ENCODE measurements at regions not wholly inside any gene's neighbourhood (a gene's known extent, or its start where the extent isn't known, plus 50 kb on each side); places are given as distances from the start of the nearest gene placed in this dataset.

GRCh38 chr2:45218297-45218696, 209.0 kb upstream of the SIX2 start:
- Histone ChIP-seq H3K36me3 (ENCODE audit: control insufficient read depth, insufficient read depth, low read length) (no peaks in the 10 kb centered on the region), H3K4me3 (ENCODE audit: low read length) (no peak overlapping the region), H3K27me3 (ENCODE audit: control insufficient read depth, insufficient read depth, low read length) (peaks cover 4% of the 10 kb centered on the region), H3K9me3 (replicated peaks; ENCODE audit: control insufficient read depth, low read depth, low read length) (no peaks in the 10 kb centered on the region), H3K27ac (ENCODE audit: low read length) (no peak overlapping the region), H3K4me1 (ENCODE audit: control insufficient read depth, insufficient read depth, low read length) (peaks cover 10% of the 10 kb centered on the region)
- DNase-seq = no peak
- WGBS (ENCODE audit: insufficient coverage) = no CpG with 5 or more reads among the region's 3 CpGs

GRCh38 chr2:45216118-45216517, 206.9 kb upstream of the SIX2 start:
- no peak for DNase-seq

GRCh38 chr2:45214550-45214949, 205.3 kb upstream of the SIX2 start:
- 100% methylated on average over 2 of the region's 5 CpGs for WGBS (ENCODE audit: insufficient coverage)
- H3K27me3 ChIP-seq (ENCODE audit: control insufficient read depth, insufficient read depth, low read length) = no peaks in the 10 kb centered on the region

More at GRCh38 chr2:45216118-45216517, 206.9 kb upstream of the SIX2 start:
- Histone ChIP-seq H3K9me3 (replicated peaks; ENCODE audit: control insufficient read depth, low read depth, low read length) (no peaks in the 10 kb centered on the region), H3K27ac (ENCODE audit: low read length) (no peak overlapping the region), H3K27me3 (ENCODE audit: control insufficient read depth, insufficient read depth, low read length) (peaks cover 2% of the 10 kb centered on the region), H3K36me3 (ENCODE audit: control insufficient read depth, insufficient read depth, low read length) (no peaks in the 10 kb centered on the region), H3K4me1 (ENCODE audit: control insufficient read depth, insufficient read depth, low read length) (peaks cover 10% of the 10 kb centered on the region), H3K4me3 (ENCODE audit: low read length) (no peak overlapping the region)

GRCh38 chr2:45212953-45213635, 203.8 kb upstream of the SIX2 start:
- H3K27me3 ChIP-seq (ENCODE audit: control insufficient read depth, insufficient read depth, low read length) = peaks cover 3% of the 10 kb centered on the region
- no peaks in the 10 kb centered on the region for H3K4me1 ChIP-seq (ENCODE audit: control insufficient read depth, insufficient read depth, low read length)
- DNase-seq = no peak
- no peak overlapping the region for H3K4me3 ChIP-seq (ENCODE audit: low read length)
- 36% methylated on average over 5 of the region's 5 CpGs for WGBS (ENCODE audit: insufficient coverage)
- H3K9me3 ChIP-seq (replicated peaks; ENCODE audit: control insufficient read depth, low read depth, low read length) = no peaks in the 10 kb centered on the region
- no peaks in the 10 kb centered on the region for H3K36me3 ChIP-seq (ENCODE audit: control insufficient read depth, insufficient read depth, low read length)
- no peak overlapping the region for H3K27ac ChIP-seq (ENCODE audit: low read length)

More at GRCh38 chr2:45214550-45214949, 205.3 kb upstream of the SIX2 start:
- H3K4me1 ChIP-seq (ENCODE audit: control insufficient read depth, insufficient read depth, low read length) = no peaks in the 10 kb centered on the region
- no peak overlapping the region for H3K27ac ChIP-seq (ENCODE audit: low read length)
- H3K36me3 ChIP-seq (ENCODE audit: control insufficient read depth, insufficient read depth, low read length) = no peaks in the 10 kb centered on the region
- no peak for DNase-seq
- no peaks in the 10 kb centered on the region for H3K9me3 ChIP-seq (replicated peaks; ENCODE audit: control insufficient read depth, low read depth, low read length)
- H3K4me3 ChIP-seq (ENCODE audit: low read length) = no peak overlapping the region

- Histone ChIP-seq H3K9me3 (replicated peaks; ENCODE audit: control insufficient read depth, low read depth, low read length) (no peaks in the 10 kb centered on the region), H3K4me3 (ENCODE audit: low read length) (no peak overlapping the region), H3K27ac (ENCODE audit: low read length) (no peak overlapping the region), H3K27me3 (ENCODE audit: control insufficient read depth, insufficient read depth, low read length) (peaks cover 3% of the 10 kb centered on the region), H3K36me3 (ENCODE audit: control insufficient read depth, insufficient read depth, low read length) (no peaks in the 10 kb centered on the region), H3K4me1 (ENCODE audit: control insufficient read depth, insufficient read depth, low read length) (no peaks in the 10 kb centered on the region)
- no peak for DNase-seq
- WGBS (ENCODE audit: insufficient coverage) = no CpG with 5 or more reads among the region's 3 CpGs
Observed at GRCh38 chr2:45211636-45212035, 202.4 kb upstream of the SIX2 start.

GRCh38 chr2:45210462-45211195, 201.4 kb upstream of the SIX2 start:
- WGBS (ENCODE audit: insufficient coverage) = 90% methylated on average over 5 of the region's 9 CpGs
- no peak for DNase-seq
- Histone ChIP-seq H3K4me3 (ENCODE audit: low read length) (no peak overlapping the region), H3K27me3 (ENCODE audit: control insufficient read depth, insufficient read depth, low read length) (peaks cover 3% of the 10 kb centered on the region), H3K9me3 (replicated peaks; ENCODE audit: control insufficient read depth, low read depth, low read length) (no peaks in the 10 kb centered on the region), H3K27ac (ENCODE audit: low read length) (no peak overlapping the region), H3K36me3 (ENCODE audit: control insufficient read depth, insufficient read depth, low read length) (no peaks in the 10 kb centered on the region), H3K4me1 (ENCODE audit: control insufficient read depth, insufficient read depth, low read length) (no peaks in the 10 kb centered on the region)

- Histone ChIP-seq H3K27ac (ENCODE audit: low read length) (no peak overlapping the region), H3K4me1 (ENCODE audit: control insufficient read depth, insufficient read depth, low read length) (no peaks in the 10 kb centered on the region), H3K36me3 (ENCODE audit: control insufficient read depth, insufficient read depth, low read length) (no peaks in the 10 kb centered on the region), H3K27me3 (ENCODE audit: control insufficient read depth, insufficient read depth, low read length) (peaks cover 3% of the 10 kb centered on the region), H3K4me3 (ENCODE audit: low read length) (no peak overlapping the region), H3K9me3 (replicated peaks; ENCODE audit: control insufficient read depth, low read depth, low read length) (no peaks in the 10 kb centered on the region)
- WGBS (ENCODE audit: insufficient coverage) = 20% methylated on average over 1 of the region's 1 CpG
- DNase-seq = no peak
Observed at GRCh38 chr2:45209875-45210274, 200.6 kb upstream of the SIX2 start.

GRCh38 chr2:45209302-45209701, 200.1 kb upstream of the SIX2 start:
- no CpG with 5 or more reads among the region's 5 CpGs for WGBS (ENCODE audit: insufficient coverage)

GRCh38 chr2:45207101-45207500, 197.8 kb upstream of the SIX2 start:
- no peak overlapping the region for H3K4me3 ChIP-seq (ENCODE audit: low read length)
- H3K27ac ChIP-seq (ENCODE audit: low read length) = no peak overlapping the region
- H3K4me1 ChIP-seq (ENCODE audit: control insufficient read depth, insufficient read depth, low read length) = no peaks in the 10 kb centered on the region
- H3K9me3 ChIP-seq (replicated peaks; ENCODE audit: control insufficient read depth, low read depth, low read length) = peaks cover 2% of the 10 kb centered on the region
- H3K27me3 ChIP-seq (ENCODE audit: control insufficient read depth, insufficient read depth, low read length) = peaks cover 3% of the 10 kb centered on the region
- peak; percentile 18 for DNase-seq
- no CpG with 5 or more reads among the region's 4 CpGs for WGBS (ENCODE audit: insufficient coverage)
- H3K36me3 ChIP-seq (ENCODE audit: control insufficient read depth, insufficient read depth, low read length) = no peaks in the 10 kb centered on the region

More at GRCh38 chr2:45209302-45209701, 200.1 kb upstream of the SIX2 start:
- Histone ChIP-seq H3K36me3 (ENCODE audit: control insufficient read depth, insufficient read depth, low read length) (no peaks in the 10 kb centered on the region), H3K27me3 (ENCODE audit: control insufficient read depth, insufficient read depth, low read length) (peaks cover 3% of the 10 kb centered on the region), H3K4me1 (ENCODE audit: control insufficient read depth, insufficient read depth, low read length) (no peaks in the 10 kb centered on the region), H3K9me3 (replicated peaks; ENCODE audit: control insufficient read depth, low read depth, low read length) (no peaks in the 10 kb centered on the region), H3K27ac (ENCODE audit: low read length) (no peak overlapping the region), H3K4me3 (ENCODE audit: low read length) (no peak overlapping the region)
- DNase-seq = no peak

- Histone ChIP-seq H3K4me3 (ENCODE audit: low read length) (no peak overlapping the region), H3K27me3 (ENCODE audit: control insufficient read depth, insufficient read depth, low read length) (peaks cover 3% of the 10 kb centered on the region), H3K36me3 (ENCODE audit: control insufficient read depth, insufficient read depth, low read length) (no peaks in the 10 kb centered on the region), H3K27ac (ENCODE audit: low read length) (no peak overlapping the region), H3K4me1 (ENCODE audit: control insufficient read depth, insufficient read depth, low read length) (no peaks in the 10 kb centered on the region), H3K9me3 (replicated peaks; ENCODE audit: control insufficient read depth, low read depth, low read length) (peaks cover 4% of the 10 kb centered on the region)
- no peak for DNase-seq
- 92% methylated on average over 5 of the region's 8 CpGs for WGBS (ENCODE audit: insufficient coverage)
Observed at GRCh38 chr2:45205985-45206384, 196.7 kb upstream of the SIX2 start.

All from muscle of leg (tissue), 3 donors.